SKM-1 treated with dmso at 0.1 percent for 144 hours (cell line): ENCODE measurements at regions not wholly inside any gene's neighbourhood (a gene's known extent, or its start where the extent isn't known, plus 50 kb on each side); places are given as distances from the start of the nearest gene placed in this dataset.

ENCODE experiments used
- DNase-seq: peaks from one replicate; lab custom pipeline; 2025; ENCODE audit not compliant: unreplicated experiment; lab: John Stamatoyannopoulos, UW

DNA sequence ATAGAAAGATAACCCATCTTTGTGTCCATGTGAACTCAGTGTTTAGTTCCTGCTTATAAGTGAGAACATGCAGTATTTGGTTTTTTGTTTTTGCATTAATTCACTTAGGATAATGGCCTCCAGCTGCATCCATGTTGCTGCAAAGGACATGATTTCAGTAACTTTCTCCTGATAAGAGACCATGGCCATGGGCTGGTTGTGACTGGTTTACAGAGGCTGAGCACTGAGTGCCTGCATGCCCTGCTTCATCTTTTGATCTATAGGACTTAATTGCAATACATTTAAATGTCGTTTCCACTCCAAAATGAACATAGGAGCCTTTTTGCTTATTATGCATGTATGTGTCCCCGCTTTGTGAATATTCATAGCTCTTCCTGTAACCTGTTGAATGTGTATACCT is 101.3 kb upstream of the IGFBP3 start:
- no peak for DNase-seq

DNA sequence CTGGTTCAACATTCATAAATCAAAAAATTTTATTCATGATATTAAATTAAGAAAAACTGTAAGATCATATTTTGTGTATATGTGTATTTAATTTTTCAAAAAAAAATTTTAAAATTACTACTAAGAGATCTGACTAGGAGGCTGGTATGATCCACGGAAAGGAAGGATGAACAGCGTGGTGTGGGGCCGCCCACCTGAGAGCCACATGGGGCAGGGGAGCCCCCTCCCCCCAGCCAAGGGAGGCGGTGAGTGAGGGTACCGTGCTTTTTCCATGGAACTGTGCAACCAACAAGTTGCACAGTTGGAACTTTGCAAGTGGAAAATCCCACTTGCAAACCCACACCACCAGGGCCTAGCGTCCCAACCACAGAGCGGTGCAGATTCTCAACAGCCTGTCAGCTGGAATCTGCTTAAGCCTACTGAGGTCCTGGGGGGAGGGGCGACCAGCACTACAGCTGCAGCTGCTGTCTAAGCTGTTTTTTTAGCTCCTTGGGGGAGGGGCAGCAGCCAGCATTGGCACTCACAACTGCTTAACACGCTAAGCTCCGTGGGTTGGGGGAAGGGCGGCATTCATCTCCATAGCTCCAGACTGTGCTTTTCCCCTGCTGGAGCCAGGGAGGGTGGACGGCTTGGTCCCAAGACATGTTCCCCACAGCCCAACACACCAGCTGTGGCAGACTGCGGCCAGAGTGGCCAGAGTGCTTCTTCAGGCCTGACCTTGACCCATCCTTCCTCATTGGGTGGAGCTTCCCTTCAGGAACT is 94.2 kb upstream of the IGFBP3 start:
- DNase-seq, result no peak

DNA sequence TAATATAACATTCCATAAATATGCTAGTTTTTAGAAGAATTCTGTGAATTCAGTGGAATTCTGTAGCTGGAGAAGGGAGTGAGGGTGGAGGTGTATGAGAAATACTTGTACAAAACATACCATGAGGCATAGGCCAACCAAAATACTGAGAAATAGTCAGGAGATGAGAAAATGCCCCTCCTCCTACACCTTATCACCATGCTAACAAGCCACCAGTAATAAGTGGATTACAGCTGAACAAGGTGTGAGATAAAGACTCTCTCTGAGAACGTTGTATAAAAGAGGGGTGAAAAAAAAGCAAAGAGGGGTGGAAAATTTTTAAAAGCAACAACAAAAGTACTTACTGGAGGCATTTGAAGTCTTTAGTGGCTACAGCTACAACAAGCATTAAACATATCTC is 90.4 kb upstream of the IGFBP3 start:
- DNase-seq, result no peak

DNA sequence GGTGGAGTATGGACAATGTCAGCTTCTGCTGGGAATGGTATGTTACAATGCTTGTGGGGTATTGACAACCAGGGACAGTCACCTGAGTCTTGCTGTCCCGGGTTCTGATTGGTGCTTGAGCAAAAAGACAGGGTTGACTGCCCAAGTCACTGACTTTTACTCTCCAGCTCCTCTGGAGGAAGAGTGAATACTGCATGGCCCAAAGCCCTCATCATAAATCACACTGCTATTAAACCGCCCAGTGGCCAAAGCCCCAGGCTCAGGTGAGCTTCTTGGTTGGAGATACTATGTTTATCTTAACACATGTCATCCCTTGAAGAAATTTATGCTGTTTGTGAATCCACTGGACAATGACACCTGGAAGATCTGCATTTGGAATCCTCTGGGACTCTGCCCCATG is 90.0 kb upstream of the IGFBP3 start:
- no peak for DNase-seq

DNA sequence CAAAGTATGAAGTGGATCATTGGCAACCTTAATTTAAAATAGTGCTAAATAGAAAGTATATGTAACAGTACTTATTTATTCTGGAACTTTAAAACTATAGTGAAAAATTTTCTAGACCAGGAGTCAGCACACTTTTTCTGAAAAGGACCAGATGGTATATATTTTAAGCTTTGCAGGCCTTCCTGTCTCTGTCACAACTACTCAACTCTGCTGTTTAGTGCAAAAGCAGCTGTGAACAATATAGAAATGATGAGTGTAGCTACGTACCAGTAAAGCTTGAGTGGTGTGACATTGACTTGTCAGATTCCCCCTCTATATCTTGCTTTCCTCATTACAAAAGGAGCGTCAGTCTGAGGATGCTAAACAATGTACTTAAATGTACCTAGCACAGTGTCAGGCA is 88.1 kb upstream of the IGFBP3 start:
- no peak for DNase-seq

DNA sequence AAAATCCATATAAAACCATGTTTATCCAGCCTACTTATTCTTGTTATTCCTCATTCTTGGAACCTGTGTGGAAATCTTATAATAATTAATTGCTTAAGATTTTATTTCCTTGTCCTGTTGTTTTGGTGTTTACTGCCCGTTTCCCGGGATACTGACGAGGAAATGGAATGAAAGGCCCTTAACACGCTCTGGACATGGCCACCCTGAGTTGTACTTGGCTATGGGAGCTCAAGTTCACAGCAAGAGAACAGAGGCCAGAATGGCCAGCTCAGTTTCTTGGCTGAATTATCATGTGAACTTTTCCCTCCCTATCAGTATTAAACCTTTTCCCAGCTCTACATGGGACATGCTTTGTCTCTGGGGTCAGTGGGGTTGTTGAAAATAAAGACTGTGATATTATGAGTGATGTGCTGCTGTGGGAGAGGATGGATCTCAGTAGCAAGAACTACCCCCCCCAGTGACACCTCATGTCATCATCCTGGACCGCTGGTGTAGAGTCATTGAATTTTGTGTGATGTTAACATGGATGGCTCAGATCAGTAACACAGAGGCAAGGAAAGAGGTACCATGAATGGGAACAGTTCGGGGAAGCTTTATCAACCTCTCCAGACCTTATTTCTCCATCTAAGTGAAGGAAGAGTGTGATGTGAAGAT is 87.0 kb upstream of the IGFBP3 start:
- no peak for DNase-seq

DNA sequence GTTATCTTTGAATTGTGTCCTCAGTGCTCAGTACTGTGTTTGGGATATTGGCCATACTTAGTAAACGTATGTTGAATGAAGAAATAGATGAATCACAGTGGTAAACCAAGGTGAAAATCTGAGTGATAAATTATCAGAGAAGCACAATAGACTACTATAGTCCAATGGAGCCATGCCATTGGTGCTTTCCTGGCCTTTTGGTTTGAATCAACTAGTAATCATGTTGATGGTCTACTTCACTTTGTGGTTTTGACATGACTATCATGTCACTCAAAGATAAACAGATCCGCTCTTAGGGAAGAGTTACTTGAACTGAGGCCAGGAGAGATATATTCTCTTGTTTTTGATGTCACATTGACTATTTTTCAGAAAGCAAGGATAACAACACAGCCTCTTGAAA is 86.1 kb upstream of the IGFBP3 start:
- no peak for DNase-seq

DNA sequence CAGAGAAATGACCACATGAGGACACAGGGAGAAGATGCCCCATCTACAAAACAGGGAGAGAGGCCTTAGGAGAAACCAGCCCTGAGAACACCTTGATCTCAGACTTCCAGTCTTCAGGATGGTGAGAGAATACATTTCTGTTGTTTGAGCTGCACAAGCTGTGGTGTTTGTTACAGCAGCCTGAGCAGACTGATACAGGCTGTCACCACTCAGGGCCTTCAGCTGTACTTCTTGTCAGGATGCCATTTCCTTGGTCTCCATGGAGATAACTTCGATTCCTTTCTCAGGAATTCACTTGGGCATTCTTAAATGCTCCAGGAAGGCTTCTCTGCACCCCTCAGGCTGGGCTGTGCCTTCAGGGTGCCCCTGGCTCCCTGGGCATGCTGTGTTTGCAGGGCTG is 85.7 kb upstream of the IGFBP3 start:
- no peak for DNase-seq

DNA sequence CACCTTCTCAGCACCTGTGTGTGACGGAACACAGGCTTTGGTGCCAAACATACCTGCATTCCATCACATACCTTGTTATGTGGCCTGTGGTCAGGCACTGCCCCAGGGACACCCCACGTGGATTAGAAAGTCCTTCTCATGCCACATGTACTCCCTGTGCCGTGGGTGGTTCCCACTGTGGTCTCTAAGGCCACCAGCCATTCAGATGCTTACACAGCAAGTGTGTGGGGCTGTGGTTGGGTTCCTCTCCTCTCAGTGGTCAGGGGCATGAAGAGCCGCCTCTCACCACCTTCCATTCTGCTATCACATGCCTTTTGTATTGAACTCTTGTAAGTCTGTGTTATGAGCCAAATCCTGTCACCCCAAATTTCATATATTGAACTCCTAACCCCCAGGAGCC is 85.1 kb upstream of the IGFBP3 start:
- DNase-seq, result no peak

DNA sequence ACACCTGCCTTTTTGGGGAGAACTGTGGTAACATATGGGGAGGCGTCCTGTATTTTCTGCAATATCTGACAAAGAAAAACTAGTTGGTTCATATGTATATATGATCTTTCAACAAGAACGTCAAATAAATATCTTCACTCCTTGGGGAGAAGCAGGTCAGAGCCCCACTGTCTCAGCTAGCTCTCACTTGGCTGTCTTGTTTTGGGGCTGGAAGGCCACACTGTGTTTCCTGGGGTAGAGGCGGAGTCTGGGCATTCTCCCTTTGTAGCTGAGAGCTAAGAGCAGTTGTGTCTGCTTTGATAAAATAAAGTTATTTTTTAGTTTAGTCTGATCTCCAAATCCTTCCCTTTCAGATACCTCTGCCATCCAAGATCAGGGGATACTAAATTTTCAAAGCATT is 83.9 kb upstream of the IGFBP3 start:
- no peak for DNase-seq

DNA sequence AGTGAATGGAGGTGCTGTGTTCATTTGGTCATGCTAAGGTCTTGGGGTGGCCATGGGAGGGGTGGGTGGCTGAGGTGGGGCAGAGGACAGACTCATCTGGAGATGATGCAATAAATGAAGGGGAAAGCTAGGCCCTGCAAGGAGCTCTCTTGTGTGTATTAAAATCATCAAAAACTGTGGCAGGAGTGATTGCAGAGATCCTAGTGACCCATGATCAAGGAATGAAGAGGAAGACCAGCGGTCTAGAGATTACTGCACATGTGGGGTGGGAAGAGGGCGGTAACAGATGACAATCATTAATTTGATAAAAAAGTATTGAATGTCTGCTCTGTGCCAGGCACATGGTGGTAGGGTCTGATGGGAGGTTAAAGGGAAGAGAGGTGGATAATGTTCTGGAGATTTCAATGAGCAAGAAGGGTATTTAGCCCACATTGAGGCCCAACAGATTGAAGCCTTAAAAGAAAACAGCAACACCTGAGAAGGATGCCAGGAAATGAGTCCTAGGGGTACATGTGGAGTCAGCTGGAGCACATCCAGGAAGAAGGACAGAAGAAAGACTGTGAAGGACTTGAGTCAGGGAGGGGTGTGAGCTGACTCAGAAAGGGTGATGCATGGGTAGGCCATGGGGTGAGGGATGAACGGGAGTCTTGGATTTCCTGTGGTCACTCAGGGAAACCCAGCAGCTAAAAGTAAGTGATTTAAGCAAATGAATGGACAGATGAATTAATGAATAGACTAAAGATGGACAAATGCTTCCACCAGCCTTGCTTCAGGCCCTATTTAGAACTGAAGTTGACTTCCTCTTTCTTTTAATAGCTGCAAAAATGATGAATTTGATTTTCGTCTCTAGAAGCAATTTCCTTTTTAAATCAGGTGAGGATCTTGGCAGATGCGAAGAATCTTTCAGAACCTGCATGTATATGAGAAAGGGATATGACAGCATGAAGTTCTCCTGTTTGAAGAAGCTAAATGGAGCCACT is 83.1 kb upstream of the IGFBP3 start:
- DNase-seq, result no peak

DNA sequence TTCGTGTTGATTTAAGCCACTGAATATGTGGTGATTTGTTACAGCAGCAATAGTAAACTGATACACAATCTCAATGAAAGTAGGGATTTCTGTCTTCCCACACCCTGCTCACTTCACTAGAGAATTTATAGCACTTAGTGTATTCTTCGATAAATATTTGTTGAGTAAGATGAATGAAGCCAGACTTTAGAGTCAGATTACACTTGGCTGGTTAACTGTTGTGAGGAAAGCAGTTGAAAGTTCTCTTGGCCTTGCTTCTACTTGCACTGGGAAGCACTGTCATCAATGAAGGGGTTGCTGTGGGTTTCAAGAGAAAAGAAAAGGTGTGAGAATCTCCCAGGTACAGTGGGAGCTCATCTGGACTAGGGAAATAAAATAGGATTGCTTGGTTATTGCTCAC is 82.1 kb upstream of the IGFBP3 start:
- DNase-seq, result no peak

DNA sequence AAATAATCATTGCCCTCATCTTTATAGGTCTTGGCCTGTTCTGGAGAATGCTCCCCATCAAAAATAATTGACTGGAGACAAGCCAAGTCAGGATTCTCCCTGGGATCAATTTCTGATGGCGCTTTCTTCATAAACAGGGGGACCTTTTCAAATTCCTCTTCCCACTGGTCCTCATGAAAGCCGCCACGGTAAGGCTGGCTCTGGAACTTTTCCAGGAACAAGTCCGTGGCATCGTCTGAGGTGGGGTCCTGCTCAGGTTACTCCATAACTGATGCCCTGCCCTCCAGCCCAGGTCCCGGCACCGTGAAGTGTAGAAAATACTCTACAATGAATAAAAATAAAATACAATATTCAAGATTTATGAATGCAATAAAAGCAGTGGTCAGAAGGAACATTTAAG is 79.4 kb upstream of the IGFBP3 start:
- DNase-seq, result no peak

DNA sequence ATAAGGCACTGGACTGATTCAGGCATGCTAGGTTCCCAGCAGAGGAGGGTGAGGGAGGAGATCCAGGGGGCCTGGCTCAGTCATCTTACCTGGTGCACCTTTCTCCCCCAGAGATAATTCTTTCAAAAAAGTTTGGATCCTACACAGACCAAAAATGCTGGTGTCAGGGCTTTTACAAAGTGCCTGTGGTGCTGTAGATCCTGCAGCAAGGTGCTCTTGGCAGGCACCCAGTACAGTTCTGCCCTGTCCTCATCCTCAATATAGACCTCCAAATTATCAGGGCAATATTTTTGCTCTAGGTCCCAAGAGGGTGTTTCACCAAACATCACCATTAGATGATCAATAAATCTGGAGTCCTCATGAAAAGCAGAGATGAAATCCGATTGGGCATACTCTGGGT is 78.5 kb upstream of the IGFBP3 start:
- DNase-seq, result no peak

DNA sequence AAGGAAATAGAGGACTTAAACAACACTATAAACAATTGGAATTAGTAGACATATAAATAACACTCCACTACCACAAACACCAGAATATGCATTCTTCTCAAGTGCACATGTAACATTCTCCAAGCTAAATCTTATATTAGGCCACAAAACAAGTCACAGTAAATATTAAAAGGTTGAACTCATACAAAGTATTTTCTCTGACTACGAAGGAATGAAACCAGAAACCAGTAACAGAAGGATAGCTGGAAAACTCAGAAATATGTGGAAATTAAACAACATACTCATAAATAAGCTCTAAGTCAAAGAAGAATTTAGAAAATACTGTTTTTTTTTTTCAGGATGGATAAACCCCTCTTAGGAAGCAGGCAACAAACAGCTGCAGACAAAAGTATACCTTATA is 77.4 kb upstream of the IGFBP3 start:
- no peak for DNase-seq

DNA sequence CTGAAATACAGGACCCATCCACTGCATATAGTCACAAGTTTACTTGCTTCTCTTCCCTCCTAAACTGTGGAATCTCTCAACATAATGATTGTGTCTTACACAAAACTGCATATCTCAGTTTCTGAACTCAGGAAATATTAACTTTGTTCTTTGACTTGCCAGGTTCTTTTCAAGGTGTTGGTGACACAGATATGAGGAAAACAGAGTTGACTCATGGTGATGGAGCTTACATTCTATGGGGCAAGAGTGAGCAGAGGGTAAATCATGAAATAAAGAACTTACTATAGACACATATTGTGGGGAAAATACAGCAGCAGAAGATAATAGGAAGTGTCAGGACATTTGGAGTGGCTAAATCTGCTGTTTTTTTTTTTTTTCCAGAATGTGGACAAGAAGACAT is 72.5 kb upstream of the IGFBP3 start:
- no peak for DNase-seq

DNA sequence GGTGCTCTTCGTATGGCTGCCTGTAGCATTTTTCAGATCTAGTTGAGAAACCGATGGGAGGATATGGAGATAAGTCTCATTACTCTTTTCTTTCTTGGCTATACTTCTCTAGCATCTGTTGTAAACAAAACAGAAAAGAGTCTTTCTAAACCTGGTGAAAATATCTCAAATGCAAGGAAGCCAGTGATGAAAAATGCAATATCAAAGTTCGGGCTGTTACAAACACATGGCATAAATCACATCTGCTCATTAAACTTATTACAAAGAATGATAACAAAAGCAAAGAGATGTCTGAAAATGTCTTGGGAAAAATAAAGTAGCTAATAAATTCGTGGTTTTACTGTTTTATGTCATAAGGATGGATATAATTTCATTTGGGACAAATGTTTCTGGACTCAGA is 71.8 kb upstream of the IGFBP3 start:
- DNase-seq, result no peak

DNA sequence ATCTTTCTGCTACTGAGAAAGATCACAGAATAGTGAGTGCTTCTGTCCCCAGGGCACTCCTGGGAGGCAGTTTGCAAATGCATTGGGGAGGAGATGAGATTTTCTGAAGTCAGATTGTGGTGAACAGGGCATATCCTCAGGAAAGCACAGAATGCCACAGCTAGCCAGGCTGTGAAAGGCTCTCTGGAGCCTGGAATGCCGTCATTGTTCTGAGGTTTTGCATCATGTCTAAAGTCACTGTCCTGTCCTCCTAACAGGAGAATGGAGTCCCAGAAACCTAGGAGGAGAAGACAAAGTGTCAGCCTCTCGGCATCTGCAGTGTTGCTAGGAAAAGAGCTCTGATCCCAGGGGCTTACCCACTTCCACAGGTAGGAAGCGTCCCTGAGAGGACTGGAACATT is 69.2 kb upstream of the IGFBP3 start:
- DNase-seq, result no peak

DNA sequence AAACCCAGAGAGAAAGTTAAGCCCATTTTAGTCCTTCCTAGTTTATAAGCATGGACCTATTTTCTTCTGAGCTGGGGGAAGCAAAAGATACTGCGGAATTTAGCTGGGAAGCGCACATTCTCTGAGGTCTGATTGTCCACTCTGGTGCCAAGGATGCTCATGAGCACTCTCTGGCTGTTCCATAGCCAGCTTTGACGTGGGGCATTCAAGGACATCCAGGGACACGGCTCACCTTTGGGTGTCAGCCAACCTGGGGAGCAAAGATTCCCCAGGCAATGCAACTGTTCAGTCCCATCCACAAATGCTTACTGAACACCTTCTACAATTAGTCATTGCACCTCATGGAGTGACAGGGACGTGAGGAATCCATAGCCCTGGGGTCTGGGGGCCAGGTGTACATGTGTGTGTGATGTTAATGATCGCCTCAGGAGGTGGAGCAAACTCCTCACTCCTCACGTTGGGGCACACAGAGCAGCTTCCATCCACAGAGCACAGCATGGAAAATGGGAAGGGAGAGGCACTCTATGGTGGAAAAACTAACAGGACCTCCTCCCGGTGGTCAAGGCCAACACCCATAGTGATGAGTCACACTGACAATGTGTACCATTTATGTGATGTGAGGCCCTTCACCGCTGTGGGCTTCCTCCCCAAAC is 67.5 kb upstream of the IGFBP3 start:
- no peak for DNase-seq

DNA sequence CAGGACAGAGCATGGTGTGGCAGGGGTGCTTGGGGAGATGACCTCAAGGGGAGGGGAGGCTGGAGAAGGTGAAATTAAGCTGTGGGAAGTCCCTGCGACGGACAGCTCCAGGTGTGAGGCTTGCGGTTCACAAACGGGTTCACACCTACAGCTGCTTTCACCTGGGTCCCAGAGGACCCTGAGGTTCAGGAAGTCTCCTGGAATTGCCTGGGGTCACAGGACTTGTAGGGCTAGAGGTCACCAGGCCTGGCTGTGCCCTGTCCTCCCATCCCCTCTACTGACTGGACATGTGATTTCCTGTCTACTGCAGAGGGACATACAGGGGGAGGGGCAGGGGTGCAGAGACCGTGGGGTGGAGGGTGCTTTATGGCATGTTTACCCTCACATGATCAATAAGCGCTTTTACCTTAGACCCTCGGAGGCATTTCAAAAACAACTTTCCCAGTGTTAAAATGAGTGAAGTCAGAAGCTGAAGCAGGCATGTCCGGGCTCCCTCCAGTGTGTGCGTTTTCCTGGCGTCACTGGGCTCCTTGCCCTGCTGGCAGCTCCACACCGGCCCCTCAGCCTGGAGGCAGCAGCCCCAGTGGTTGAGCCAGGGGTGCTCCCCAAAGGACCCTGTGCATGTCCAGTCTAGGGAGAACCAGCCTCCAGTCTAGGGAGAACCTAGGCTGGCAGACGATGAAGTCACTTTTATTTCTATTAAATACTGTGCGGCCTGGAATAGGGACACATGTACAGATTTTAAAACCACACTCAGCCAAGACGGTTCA is 66.6 kb upstream of the IGFBP3 start:
- DNase-seq, result no peak
